Neuron (in vitro differentiated cells): ENCODE measurements at regions not wholly inside any gene's neighbourhood (a gene's known extent, or its start where the extent isn't known, plus 50 kb on each side); places are given as distances from the start of the nearest gene placed in this dataset.
"Not testable (repeated sequence)": the region's sequence is repeated elsewhere in the genome, so short reads cannot be mapped to it uniquely, and the experiment has no call there.

ENCODE experiments used
- H2AFZ ChIP-seq: one replicate; pipeline ENCODE4 v1.6.1; 2013; ENCODE audit warnings: low read depth, mild to moderate bottlenecking, inconsistent platforms, low read length, moderate library complexity
- H3K27me3 ChIP-seq: one replicate; pipeline ENCODE4 v1.6.1; 2013; ENCODE audit warnings: low read length; ENCODE audit not compliant: insufficient read depth
- H3K36me3 ChIP-seq: one replicate; pipeline ENCODE4 v1.6.1; 2013; ENCODE audit warnings: low read length; ENCODE audit not compliant: insufficient read depth
- H3K4me1 ChIP-seq: one replicate; pipeline ENCODE4 v1.6.1; 2013; ENCODE audit warnings: low read length; ENCODE audit not compliant: insufficient read depth
- H3K4me3 ChIP-seq: 2 replicates; pipeline ENCODE4 v1.5.1; 2013; ENCODE audit warnings: mild to moderate bottlenecking, low read length, moderate library complexity
- H3K9me3 ChIP-seq: one replicate; pipeline ENCODE4 v1.6.1; 2013; ENCODE audit warnings: low read length

DNA sequence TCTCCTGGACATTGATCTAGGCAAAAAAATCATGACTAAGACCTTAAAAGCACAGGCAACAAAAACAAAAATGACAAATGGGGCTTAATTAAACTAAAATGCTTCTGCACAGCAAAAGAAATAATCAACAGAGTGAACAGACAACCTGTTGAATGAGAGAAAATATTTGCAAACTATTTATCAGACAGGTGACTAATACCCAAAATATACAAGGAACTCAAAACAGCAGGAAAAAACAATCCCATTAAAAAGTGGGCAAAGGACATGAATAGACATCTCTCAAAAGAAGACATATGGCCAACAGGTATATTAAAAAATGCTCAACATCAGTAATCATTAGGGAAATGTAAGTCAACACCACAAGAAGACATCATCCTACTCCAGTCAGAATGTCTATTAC is 166.8 kb downstream of the MTERF1 start:
- Histone ChIP-seq H3K4me1 (peaks cover 7% of the 10 kb centered on the region), H3K36me3 (no peaks in the 10 kb centered on the region), H2AFZ (no peak overlapping the region), H3K4me3 (no peak overlapping the region), H3K27me3 (no peaks in the 10 kb centered on the region), H3K9me3 (no peaks in the 10 kb centered on the region)

DNA sequence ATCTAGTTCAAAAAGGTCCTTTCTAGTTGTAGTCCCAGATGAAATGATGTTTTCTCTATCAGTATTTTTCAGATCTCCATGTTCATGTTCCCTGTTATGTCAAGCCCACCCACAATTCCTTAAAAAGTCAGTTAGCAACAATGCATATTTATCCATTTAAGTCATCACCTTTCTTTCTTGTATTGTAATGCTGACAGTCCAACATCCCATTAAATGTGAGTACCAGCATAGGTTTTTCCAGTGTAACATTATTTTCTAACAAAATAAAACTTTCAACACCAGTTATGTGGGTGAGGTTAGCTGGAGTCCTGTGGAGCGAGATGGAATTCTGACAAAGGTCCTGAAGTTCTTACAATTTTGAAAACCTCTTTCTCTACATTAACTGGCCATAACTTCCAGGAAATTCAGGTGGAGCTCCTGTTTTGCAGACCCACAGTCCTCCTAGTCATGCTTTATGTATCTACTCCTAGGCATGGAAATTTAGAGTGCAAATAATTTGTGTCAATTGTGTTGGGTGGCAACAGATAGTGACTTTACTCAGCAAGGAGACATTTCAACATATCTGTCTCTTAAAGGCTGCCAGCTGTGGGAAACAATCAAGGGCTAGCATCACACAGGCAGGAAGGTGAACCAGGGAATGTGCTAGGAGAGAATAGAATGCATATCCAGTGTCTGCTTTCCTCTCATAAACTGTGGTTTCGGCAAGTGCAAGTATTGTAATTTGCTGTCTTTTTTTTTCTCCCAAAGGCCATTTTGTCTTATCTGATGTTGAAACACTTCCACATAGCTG is 162.6 kb downstream of the MTERF1 start:
- H3K4me1 ChIP-seq: peaks cover 7% of the 10 kb centered on the region
- H3K9me3 ChIP-seq: peaks cover 8% of the 10 kb centered on the region
- H3K36me3 ChIP-seq: no peaks in the 10 kb centered on the region
- H3K4me3 ChIP-seq: no peak overlapping the region
- no peak overlapping the region for H2AFZ ChIP-seq
- no peaks in the 10 kb centered on the region for H3K27me3 ChIP-seq

DNA sequence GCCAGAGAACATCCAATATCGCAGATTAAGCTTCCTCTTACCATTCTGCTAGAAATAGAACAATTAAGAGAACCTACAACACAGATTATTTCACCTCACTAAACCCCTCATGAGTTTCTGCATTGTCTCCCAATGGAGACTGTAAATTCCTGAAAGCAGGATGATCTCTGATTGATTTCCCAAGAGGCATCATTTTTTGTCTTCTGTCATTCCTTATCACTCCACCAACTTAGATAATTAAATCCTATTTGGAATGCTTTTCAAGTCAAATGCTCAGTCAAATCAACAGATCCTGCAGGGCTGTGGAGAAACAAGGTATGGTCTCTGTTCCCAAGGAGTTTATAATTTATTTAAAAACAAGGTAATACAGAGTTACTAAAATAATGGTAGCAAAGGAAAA is 161.5 kb downstream of the MTERF1 start:
- H2AFZ ChIP-seq: no peak overlapping the region
- H3K27me3 ChIP-seq: no peaks in the 10 kb centered on the region
- no peak overlapping the region for H3K4me3 ChIP-seq
- peaks cover 8% of the 10 kb centered on the region for H3K9me3 ChIP-seq
- peaks cover 7% of the 10 kb centered on the region for H3K4me1 ChIP-seq
- no peaks in the 10 kb centered on the region for H3K36me3 ChIP-seq

DNA sequence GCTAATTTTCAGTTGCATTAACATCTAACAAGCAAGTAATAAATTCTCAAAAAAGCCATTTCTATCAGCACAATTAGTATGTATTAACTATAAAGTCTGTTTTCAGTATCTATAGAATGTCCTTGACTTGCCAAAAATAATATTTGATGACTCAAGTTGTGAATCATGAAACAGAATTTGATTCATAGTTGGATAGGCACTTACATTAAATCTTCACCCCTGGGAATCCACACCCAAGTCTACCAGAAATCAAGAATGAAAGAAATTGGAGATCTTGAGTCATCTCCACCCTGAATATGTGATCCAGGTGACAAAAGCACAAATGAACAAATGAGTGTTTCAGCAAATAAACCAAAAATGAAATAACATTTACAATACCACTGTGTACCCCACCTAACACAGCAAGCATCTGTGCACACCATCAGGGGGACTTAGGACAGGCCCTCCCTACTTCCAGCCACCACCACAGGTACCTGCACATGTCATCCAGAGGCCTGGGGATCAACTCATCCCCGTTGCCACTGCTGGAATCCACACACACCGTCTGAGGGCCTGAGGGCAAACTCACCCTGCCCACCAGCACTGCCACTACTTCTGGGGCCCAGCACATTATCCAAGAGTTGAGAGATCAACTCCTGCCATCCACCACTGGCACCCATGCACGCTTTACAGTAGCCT is 160.1 kb downstream of the MTERF1 start:
- H3K4me3 ChIP-seq: no peak overlapping the region
- peaks cover 7% of the 10 kb centered on the region for H3K4me1 ChIP-seq

DNA sequence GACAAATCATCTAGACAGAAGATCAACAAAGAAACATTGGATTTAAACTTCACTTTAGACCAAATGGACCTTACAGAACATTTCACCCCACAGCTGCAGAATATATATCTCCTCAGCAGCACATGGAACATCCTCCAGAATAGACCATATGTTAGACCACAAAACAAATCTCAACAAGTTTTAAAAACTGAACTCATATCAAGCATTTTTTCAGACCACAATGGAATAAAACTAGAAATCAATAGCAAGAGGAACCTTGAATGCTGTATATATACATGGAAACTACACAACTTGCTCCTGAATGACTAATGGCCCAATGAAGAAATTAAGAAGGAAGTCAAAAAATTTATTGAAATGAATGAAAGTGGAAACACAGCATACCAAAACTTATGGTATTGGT is 157.7 kb downstream of the MTERF1 start:
- Histone ChIP-seq H3K27me3 (no peaks in the 10 kb centered on the region), H3K9me3 (peaks cover 8% of the 10 kb centered on the region), H3K36me3 (no peaks in the 10 kb centered on the region), H2AFZ (no peak overlapping the region), H3K4me3 (no peak overlapping the region), H3K4me1 (peaks cover 7% of the 10 kb centered on the region)

More for the DNA sequence above, 160.1 kb downstream of the MTERF1 start:
- Histone ChIP-seq H2AFZ (no peak overlapping the region), H3K36me3 (no peaks in the 10 kb centered on the region), H3K27me3 (no peaks in the 10 kb centered on the region), H3K9me3 (peaks cover 8% of the 10 kb centered on the region)

DNA sequence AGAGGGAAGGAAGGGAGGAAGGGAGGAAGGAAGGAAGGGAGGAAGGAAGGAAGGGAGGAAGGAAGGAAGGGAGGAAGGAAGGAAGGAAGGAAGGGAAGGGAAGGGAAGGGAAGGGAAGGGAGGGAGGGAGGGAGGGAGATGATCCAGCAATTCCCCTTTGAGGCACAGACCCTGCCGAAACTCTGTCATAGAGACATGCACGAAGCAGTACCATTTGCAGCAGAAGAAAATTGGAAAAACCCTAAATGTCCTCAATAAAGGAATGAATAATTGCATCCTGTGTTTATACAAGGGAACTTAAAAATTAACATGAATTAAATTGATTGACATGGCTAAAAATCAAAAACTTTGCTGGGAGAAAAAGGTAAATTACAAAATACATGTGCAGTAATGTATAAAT is 151.5 kb downstream of the MTERF1 start:
- H3K4me1 ChIP-seq, H3K9me3 ChIP-seq, H3K36me3 ChIP-seq, H3K4me3 ChIP-seq, H3K27me3 ChIP-seq, H2AFZ ChIP-seq: not testable (repeated sequence)

DNA sequence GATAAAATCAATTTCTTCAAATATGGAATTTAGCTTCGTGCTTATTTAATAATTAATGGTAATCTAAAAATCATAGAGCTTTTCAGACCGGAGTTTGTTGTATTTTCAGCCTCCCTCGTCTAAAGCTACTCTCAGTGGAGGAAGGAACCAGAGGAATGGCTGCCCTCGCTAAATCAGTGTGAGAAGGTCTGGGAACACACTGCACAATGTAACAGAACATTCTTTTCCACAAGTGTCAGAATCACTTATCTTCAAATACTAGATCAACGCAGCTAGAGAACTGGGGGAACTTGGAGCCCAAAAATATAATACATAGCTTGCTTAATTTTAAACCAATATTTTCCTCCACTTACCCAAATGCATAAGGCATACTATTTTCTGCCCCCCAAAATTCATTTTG is 148.5 kb downstream of the MTERF1 start:
- Histone ChIP-seq H3K4me3 (no peak overlapping the region), H3K27me3 (no peaks in the 10 kb centered on the region), H2AFZ (no peak overlapping the region), H3K4me1 (peaks cover 5% of the 10 kb centered on the region), H3K9me3 (no peaks in the 10 kb centered on the region), H3K36me3 (no peaks in the 10 kb centered on the region)

DNA sequence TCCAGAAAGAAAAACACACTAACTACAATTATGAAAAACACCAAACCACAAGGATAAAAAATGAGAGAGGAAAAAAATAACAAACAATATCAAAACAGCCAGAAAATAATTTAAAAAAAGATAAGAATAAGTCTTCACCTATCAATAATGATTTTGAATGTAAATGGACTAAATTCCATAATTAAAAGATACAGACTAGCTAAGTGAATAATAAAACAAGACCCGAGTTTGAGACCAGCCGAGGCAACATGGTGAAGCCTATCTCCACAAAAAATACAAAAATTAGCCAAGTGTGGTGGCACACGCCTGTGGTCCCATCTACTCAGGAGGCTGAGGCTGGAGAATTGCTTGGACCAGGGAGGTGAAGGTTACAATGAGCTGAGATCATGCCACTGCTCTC is 131.1 kb downstream of the MTERF1 start:
- H3K27me3 ChIP-seq: no peaks in the 10 kb centered on the region
- no peaks in the 10 kb centered on the region for H3K4me1 ChIP-seq
- peaks cover 5% of the 10 kb centered on the region for H3K9me3 ChIP-seq
- no peaks in the 10 kb centered on the region for H3K36me3 ChIP-seq
- H2AFZ ChIP-seq: no peak overlapping the region
- no peak overlapping the region for H3K4me3 ChIP-seq

DNA sequence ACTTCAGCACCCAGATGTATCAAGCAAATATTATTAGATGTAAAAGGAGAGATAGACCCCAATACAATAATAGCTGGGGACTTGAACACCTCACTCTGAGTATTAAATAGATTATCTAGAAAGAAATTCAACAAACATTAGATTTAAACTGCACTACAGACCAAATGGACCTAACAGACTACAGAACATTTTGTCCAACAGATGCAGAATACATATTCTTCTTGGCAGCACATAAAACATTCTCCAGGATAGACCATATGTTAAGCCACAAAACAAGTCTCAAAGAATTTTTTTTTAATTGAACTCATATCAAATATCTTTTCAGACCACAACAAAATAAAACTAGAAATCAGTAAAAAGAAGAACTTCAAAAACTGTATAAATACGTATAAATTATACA is 130.4 kb downstream of the MTERF1 start:
- Histone ChIP-seq H3K4me3 (no peak overlapping the region), H3K27me3 (no peaks in the 10 kb centered on the region), H2AFZ (no peak overlapping the region), H3K4me1 (no peaks in the 10 kb centered on the region), H3K36me3 (no peaks in the 10 kb centered on the region), H3K9me3 (peaks cover 5% of the 10 kb centered on the region)

DNA sequence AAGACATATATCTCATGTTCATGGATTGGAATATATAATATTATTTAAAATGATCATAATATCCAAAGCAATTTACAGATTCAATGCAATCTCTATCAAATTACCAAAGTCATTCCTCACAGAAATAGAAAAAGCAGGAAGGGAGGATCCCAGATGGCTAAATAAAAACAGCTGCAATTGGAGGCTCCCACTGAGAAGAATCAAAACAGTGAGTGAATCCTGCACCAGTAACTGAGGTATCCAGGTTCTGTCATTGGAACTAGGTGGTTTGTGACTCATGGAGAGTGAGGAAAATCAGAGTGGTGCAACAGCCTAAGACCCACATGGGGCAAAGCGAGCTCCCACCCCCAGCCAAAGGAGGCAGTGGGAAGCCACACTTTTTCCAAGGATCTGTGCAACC is 128.4 kb downstream of the MTERF1 start:
- Histone ChIP-seq H3K9me3 (peaks cover 2% of the 10 kb centered on the region), H3K36me3 (no peaks in the 10 kb centered on the region), H3K4me3 (no peak overlapping the region), H2AFZ (no peak overlapping the region), H3K4me1 (no peaks in the 10 kb centered on the region), H3K27me3 (no peaks in the 10 kb centered on the region)

DNA sequence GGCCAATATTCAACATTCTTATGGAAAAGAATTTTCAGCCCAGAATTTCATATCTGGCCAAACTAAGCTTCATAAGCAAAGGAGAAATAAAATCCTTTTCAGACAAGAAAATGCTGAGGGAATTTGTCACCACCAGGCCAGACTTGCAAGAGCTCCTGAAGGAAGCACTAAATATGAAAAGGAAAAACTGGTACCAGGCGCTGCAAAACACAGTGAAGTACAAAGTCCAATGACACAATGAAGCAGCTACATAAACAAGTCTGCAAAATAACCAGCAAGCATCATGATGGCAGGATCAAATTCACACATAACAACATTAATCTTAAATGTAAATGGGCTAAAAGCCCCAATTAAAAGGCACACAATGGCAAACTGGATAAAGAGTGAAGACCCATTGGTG is 126.2 kb downstream of the MTERF1 start:
- H3K4me1 ChIP-seq, H3K9me3 ChIP-seq, H3K36me3 ChIP-seq, H3K4me3 ChIP-seq, H3K27me3 ChIP-seq, H2AFZ ChIP-seq: not testable (repeated sequence)

DNA sequence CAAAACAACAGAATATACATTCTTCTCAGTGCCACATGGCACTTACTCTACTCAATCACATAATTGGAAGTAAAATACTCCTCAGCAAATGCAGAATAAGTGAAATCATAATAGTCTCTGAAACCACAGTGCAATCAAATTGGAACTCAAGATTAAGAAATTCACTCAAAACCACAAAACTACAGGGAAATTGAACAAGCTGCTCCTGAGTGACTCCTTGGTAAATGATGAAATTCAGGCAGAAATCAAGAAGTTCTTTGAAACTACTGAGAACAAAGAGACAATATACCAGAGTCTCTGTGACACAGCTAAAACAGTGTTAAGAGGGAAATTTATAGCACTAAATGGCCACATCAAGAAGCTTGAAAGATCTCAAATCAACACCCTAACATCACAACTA is 125.4 kb downstream of the MTERF1 start:
- not testable (repeated sequence) for H2AFZ ChIP-seq, H3K27me3 ChIP-seq, H3K36me3 ChIP-seq, H3K4me1 ChIP-seq, H3K9me3 ChIP-seq, H3K4me3 ChIP-seq

DNA sequence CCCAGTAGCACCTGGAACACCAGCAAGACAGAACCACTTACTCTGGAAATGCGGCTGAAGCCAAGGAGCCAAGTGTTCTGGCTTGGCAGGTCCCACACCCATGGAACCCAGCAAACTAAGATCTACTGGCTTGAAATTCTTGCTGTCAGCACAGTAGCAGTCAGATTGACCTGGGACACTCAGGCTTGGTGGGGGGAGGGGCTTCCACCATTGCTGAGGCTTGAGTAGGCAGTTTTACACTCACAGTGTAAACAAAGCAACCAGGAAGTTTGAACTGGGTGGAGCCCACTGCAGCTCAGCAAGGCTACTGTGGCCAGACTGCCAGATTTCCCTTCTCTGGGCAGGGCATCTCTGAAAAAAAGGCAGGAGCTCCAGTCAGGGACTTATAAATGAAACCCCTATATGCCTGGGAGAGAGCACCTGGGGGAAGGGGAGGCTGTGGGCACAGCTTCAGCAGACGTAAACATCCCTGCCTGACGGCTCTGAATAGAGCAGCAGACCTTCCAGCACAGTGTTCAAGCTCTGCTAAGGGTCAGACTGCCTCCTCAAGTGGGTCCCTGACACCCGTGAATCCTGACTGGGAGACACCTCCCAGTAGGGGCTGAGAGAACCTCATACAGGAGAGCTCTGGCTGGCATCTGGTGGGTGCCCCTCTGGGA is 121.2 kb downstream of the MTERF1 start:
- Histone ChIP-seq H3K4me1 (no peaks in the 10 kb centered on the region), H2AFZ (no peak overlapping the region), H3K9me3 (no peaks in the 10 kb centered on the region), H3K36me3 (no peaks in the 10 kb centered on the region), H3K27me3 (no peaks in the 10 kb centered on the region), H3K4me3 (no peak overlapping the region)
